Stimulated activated naive B cell treated with anti-CD40 and anti-IgM and Interleukin-4, amounts not matched to agents 10 μg/mL and 1 μg/mL and 100 μg/mL, for 72 hours (primary cell): ENCODE measurements at regions not wholly inside any gene's neighbourhood (a gene's known extent, or its start where the extent isn't known, plus 50 kb on each side); places are given as distances from the start of the nearest gene placed in this dataset.

Experiments
- ATAC-seq, 2 donors: fragments of 150-1000 bp; cut with Tn5 transposase; replicated peaks; 2 replicates each; pipeline ENCODE4 v1.10.0; 2021; ENCODE audit warnings: moderate library complexity in 1 of 2
- DNase-seq: peaks from one replicate; pipeline ENCODE4 v3.0.0; 2021
- H3K27ac Mint-ChIP-seq: one replicate; pipeline ENCODE4 v1.8.0; 2022; ENCODE audit warnings: mild to moderate bottlenecking, mixed read lengths
- H3K27me3 Mint-ChIP-seq, 2 donors: one replicate each; pipeline ENCODE4 v1.8.0; 2022; ENCODE audit warnings: mixed read lengths in 2 of 2
- H3K36me3 Mint-ChIP-seq, 2 donors: one replicate each; pipeline ENCODE4 v1.8.0; 2022; ENCODE audit warnings: mixed read lengths in 2 of 2, mild to moderate bottlenecking in 1 of 2
- H3K4me1 Mint-ChIP-seq, 2 donors: one replicate each; pipeline ENCODE4 v1.8.0; 2022; ENCODE audit warnings: mixed read lengths in 2 of 2, mild to moderate bottlenecking in 1 of 2
- H3K4me3 Mint-ChIP-seq, 2 donors: one replicate each; pipeline ENCODE4 v1.8.0; 2022; ENCODE audit warnings: mild to moderate bottlenecking in 2 of 2, mixed read lengths in 2 of 2, moderate library complexity in 1 of 2
- H3K9me3 Mint-ChIP-seq, 2 donors: one replicate each; pipeline ENCODE4 v1.8.0; 2022; ENCODE audit warnings: mixed read lengths in 2 of 2, mild to moderate bottlenecking in 1 of 2

DNA sequence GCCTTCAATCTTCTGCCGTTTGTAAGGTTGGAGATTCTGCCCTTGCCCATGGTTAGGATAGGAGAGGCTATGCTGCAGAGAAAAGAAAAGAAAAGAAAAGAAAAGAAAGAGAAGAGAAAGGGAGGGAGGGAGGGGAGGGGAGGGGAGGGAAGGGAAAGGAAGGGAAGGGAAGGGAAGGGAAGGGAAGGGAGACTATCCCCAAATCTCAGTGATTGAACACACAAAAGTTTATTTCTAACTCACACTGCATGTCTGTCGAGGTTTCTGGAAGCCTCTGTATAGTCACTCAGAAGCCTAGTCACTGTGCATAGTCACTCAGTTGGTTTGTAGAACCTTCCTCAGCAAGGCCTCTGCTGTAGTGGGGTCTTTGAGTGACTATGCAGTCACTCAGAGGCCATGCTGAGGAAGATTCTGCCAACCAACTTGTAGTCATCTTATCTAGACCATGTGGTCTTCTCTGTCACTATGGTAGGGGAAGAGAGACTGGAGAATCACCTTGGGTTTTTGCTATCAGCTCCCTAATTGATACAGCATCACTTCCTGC is 52.3 kb upstream of the ABCC9 start:
- Mint-ChIP-seq H3K27ac (no peak overlapping the region), H3K27me3 (no peaks in the 10 kb centered on the region), H3K4me3 (no peak overlapping the region), H3K4me1 (peaks cover 0 to 7% of the 10 kb centered on the region in 2 donors), H3K36me3 (no peaks in the 10 kb centered on the region), H3K9me3 (no peaks in the 10 kb centered on the region)
- ATAC-seq (no peak), DNase-seq (no peak)

DNA sequence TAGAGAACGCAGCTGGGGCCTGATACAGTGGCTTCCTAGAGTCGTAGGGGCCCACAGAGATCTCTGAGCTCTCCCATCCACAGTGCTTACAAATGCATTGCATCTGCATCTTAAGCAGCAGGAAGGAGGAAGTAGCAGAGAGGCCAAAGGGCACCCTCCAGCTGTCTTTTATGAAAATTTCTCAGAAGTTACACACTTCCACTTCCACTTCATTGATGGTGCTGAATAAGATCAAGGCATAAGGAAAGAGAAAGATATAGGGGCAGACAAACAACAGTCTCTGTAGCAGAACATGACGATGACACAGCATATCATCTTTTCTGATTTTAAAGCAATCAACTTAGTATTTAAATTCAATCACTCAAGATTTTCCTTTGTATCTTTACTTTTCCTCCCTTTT is 51.6 kb upstream of the ABCC9 start:
- Mint-ChIP-seq H3K27ac (no peak overlapping the region), H3K36me3 (no peaks in the 10 kb centered on the region), H3K27me3 (peaks cover 0 to 2% of the 10 kb centered on the region in 2 donors), H3K4me3 (no peak overlapping the region), H3K9me3 (no peaks in the 10 kb centered on the region), H3K4me1 (peaks cover 0 to 7% of the 10 kb centered on the region in 2 donors)
- ATAC-seq, result peak; percentile 43 to 71
- no peak for DNase-seq

- H3K36me3 Mint-ChIP-seq, result no peaks in the 10 kb centered on the region
- H3K4me1 Mint-ChIP-seq, result peaks cover 0 to 7% of the 10 kb centered on the region in 2 donors
- DNase-seq, result no peak
- no peak overlapping the region for H3K27ac Mint-ChIP-seq
- H3K27me3 Mint-ChIP-seq, result peaks cover 5 to 6% of the 10 kb centered on the region in 2 donors
- H3K9me3 Mint-ChIP-seq, result no peaks in the 10 kb centered on the region
- no peak for ATAC-seq
- no peak overlapping the region for H3K4me3 Mint-ChIP-seq
These were observed 50.3 kb upstream of the ABCC9 start for GRCh38 chr12:21991526-21991925.
